HEK293 (cell line): ENCODE measurements at regions not wholly inside any gene's neighbourhood (a gene's known extent, or its start where the extent isn't known, plus 50 kb on each side); places are given as distances from the start of the nearest gene placed in this dataset.

ENCODE experiments used
- CTCF ChIP-seq: fragments of 450-650 bp; formaldehyde crosslinking; IDR thresholded peaks from 2 replicates; pipeline ENCODE4 v1.5.1; 2016; ENCODE audit warnings: missing biosample characterization, missing genetic modification characterization
- GLIS2 ChIP-seq: fragments of 450-650 bp; formaldehyde crosslinking; IDR thresholded peaks from 2 replicates; pipeline ENCODE4 v1.5.1; 2016; ENCODE audit warnings: missing biosample characterization, missing genetic modification characterization
- ZNF274 ChIP-seq, 2 experiments: fragments of 200-500 bp in 1 of 2; fragments of 450-650 bp in 1 of 2; sonication (Bioruptor generic) in 1 of 2; formaldehyde crosslinking in 1 of 2; IDR thresholded peaks; 2 replicates each; pipeline versions ENCODE4 v1.5.1 to v1.6.1; 2014 to 2016; ENCODE audit warnings: borderline replicate concordance in 1 of 2, inconsistent platforms in 1 of 2, low read length in 1 of 2, missing biosample characterization in 1 of 2, missing genetic modification characterization in 1 of 2
- ZNF302 ChIP-seq: fragments of 450-650 bp; formaldehyde crosslinking; IDR thresholded peaks from 2 replicates; pipeline ENCODE4 v1.5.1; 2016; ENCODE audit warnings: missing biosample characterization, missing genetic modification characterization, low read depth
- ZNF701 ChIP-seq: fragments of 450-650 bp; formaldehyde crosslinking; IDR thresholded peaks from 2 replicates; pipeline ENCODE4 v1.5.1; 2016; ENCODE audit warnings: missing biosample characterization, missing genetic modification characterization
- ZNF830 ChIP-seq: fragments of 450-650 bp; IDR thresholded peaks from 2 replicates; pipeline ENCODE4 v1.5.0; 2018; ENCODE audit warnings: missing biosample characterization, missing genetic modification characterization, low read depth, mild to moderate bottlenecking, moderate library complexity

DNA sequence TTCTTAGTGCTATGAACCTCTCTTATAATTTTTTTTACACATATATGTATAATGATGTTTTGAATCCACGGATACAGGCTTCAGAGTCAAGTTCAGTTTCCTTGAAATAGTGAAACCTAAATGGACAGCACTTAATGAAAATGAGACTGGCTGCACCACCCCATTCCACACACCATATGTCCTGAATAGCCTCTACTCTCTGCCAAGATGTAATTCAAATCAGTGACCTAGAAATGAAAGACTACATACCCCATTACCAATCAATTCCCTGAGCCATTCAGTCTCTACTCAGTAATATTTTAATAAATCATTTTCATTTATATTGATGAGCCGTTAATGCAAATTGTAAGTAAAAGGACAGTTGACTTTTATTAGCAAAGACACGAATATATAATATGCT is 614.9 kb upstream of the TMPRSS15 start:
- TF ChIP-seq ZNF274 (IDR thresholded peaks at IDR 0.05; ENCODE audit: low read length) (no peak), ZNF274 (tag by site-specific recombination; IDR thresholded peaks at IDR 0.05; ENCODE audit: borderline replicate concordance) (no peak), ZNF830 (tag by site-specific recombination) (no peak), GLIS2 (tag by site-specific recombination) (no peak), CTCF (tag by site-specific recombination) (no peak), ZNF302 (tag by site-specific recombination) (no peak), ZNF701 (tag by site-specific recombination) (no peak)
